NCI-H1092 (cell line): ENCODE measurements at regions not wholly inside any gene's neighbourhood (a gene's known extent, or its start where the extent isn't known, plus 50 kb on each side); places are given as distances from the start of the nearest gene placed in this dataset.

Experiments used
- DNase-seq: peaks from one replicate; lab custom pipeline; 2025; lab: John Stamatoyannopoulos, UW

DNA sequence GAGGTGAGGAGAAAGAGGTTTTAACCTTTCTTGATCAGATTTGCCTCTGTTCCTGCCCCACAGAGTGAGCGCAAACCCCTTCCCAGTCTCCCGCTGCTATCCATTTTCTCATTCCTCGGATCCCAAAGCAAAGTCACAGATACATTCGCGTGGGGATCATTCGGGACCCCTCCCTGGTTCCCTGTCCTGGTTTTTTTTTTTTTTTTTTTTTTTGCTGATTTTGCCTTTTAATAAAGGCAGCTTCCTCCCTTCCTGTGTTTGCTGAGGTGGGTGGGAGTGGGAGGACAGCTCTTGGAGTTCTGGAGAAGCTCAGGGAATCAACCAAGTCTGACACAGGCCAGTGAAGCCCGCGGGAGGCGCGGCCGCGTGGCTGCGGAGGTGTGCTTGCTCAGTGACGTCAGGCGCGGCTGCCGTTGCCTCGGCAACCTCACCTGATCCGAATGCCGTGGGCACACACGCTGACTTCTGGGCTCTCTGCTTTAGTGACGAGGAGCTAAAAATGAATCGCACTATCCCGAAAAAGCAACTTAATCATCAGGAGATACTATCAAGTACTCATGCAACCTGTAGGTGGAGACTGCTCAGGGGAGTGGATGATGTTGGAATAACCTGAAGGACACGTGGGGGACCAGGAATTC lies 106.4 kb downstream of the TBX19 start:
- DNase-seq = peak; percentile 74

DNA sequence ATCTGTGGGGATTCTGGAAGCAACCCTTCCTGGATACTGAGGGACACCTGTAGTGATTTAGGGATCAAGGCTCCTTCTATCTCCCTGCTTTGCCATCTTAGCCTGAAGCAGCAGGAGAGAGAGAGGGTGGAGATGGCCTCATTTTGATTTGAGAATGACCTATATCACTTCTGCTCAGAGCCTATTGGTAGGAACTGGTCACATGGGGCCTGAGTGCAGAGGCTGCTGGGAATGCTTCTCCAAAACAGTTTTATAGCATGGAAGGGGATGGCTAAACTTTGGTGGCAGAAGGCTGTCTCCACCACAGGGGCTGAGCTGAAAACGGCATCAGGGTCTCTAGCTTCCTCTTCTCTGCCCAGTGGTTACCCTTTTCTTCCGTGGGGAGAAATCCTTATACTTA lies 105.8 kb downstream of the TBX19 start:
- no peak for DNase-seq

DNA sequence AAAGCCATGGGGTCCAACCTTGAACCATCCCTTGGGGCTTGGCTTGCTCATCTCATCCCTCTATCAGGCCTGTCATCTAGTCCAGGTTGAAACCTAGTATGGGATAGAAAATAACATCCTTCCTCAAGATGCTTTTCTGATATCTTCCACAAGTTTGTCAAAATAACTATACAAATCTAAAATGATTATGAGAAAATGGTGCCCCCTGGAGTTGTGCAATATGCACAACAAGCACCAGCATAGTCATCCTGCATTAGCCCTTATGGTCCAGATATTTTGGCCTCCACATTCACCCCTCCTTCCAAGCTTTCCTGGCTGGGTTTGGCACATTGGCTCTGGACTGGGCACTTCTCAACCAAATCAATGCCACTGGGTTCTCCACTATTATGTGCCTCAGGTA lies 101.2 kb downstream of the TBX19 start:
- DNase-seq = no peak

- no peak for DNase-seq
These were observed 100.3 kb downstream of the TBX19 start for GRCh38 chr1:168380945-168381344.

DNA sequence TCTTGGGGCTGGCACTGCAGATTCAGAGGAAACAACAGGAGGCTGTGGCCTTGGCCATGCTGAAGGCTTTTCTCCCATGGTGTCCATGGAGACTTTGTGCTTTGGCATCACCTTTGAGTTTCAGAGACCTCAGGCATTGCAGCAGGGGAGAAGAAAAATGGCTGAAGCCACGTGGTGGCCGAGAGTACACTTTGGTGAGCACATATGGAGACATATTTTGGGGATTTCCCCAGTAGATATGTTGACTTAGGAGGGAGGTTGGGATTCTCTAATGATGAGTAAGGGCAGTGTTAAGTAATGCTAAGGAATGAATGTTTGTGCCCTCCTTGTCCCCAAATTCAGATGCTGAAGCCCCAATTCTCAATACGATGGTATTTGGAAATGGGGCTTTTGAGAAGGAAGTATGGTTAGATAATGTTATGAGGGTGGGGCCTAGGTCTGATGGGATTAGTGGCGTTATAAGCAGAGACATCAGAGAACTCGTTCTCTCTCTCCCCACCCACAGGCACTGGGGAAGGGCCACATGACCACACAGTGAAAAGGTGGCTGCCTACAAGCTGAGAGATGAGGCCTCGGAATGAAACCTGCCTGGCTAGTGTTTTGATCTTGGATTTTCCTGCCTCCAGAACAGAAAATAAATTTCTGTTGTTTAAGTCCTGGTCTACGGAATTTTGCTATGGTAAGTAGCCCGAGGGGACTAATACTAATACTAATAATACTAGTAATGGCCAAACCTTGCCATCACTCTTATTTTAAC lies 98.6 kb downstream of the TBX19 start:
- DNase-seq = no peak

DNA sequence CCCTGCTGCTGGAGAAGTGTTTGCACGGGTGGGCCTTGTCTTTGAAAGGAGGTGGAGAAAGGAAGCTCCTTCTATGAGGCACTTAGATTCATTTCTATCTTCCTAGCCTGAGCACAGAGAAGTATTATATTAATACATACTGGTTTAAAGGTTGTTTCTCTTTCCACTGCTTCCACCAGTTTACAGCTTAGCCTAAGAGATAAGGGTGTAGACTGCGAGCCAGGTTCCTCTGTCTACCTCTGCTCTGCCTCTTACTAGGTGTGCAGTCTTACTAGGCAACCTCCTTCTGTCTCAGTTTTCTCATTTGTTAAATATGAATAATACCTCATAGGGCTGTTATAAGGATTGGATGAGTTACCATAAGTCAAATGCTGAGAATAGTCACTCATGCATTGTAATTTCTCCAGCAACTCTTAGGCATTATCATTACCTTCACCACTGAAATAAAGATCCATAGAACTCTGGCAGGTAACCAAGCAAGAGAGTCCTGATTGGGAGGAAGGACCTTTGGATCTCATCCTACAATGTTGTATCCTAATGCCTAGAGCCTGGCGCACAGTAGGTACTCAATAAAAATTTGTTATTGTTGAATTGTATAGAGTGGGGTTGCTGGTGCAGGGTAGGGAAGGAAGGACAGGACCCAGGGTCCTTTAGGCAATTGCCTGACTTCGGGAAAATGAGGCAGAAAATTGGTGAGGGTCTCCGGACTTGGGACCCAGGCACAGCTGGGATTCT lies 95.1 kb downstream of the TBX19 start:
- no peak for DNase-seq

DNA sequence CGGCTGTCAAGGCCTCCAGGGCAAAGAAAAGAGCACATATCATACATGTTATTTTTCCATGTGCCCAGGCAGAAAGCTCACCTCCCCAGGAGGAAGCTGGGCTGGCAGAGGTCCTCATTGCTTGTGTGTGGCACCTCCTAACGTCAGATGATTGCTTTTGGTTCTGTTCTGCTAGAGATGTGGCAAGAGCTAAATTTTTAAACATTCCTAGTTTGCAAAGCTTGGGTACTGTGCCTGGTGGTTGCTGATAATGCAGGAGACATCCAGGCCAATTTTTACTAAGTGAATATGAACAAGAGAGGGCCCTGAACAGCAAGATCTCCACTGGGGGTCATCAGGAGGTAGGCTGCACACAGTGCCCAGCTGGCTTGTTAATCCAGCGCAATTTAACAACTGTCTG lies 93.9 kb downstream of the TBX19 start:
- no peak for DNase-seq

DNA sequence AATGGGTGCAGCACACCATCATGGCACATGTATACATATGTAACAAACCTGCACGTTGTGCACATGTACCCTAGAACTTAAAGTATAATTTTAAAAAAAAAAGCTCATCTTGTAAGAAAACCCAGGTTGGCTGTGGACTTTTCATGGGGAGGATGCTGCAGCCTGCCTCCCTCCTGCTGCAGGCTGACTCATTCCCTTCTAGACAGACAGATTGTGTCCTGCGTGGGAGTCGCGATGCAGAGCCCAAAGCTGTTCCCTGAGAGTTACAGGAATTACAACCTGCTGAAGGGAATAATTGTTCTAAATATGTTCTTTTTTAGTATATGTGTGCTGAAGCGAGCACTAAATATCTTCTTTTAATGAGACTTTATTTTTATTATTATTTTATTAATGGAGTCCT lies 93.2 kb downstream of the TBX19 start:
- DNase-seq = no peak

GRCh38 chr1:168372861-168373371 lies 92.2 kb downstream of the TBX19 start:
- DNase-seq = no peak

- no peak for DNase-seq
These were observed 91.6 kb downstream of the TBX19 start for GRCh38 chr1:168372307-168372706.

DNA sequence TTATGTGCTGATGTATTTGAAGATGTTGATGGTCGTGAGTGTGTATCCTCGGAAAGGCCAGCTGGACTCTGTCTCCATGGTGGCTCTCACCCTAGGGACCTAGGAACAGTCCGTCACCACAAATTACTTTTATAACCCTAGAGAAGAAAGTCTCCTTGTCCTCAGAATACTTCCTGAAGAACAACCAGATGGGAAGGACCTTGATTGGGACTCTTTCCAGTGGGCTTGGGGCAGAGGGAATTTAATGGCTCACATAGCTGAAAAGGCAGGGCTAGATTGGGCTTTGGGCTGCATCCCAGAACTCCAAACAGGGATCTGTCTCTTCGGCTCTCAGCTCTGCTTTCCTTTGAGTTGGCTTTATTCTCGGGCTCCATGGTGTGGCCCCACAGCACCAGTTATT lies 90.8 kb downstream of the TBX19 start:
- no peak for DNase-seq

GRCh38 chr1:168370586-168370985 lies 89.9 kb downstream of the TBX19 start:
- no peak for DNase-seq

- no peak for DNase-seq
These were observed 89.0 kb downstream of the TBX19 start for GRCh38 chr1:168369655-168370054.

DNA sequence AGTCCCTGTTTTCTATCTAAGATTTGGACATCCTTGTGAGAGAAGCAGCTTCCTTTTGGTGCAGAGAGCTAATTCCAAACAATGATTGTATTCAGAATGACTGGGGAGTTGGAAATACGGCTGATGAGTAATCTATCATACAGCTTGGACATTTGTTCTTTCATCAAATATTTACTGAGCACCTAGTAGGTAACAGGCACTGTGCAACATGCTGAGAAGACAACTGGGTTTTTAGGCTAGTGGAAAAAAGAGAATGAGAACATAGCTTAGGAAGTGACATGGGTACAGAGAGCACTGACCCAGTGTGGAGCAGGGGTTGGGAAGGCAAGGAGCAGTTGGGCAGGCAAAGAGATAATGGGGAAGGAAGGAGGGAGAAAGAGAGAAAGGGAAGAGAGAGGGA lies 87.5 kb downstream of the TBX19 start:
- no peak for DNase-seq

- no peak for DNase-seq
These were observed 85.2 kb downstream of the TBX19 start for GRCh38 chr1:168365719-168366479.
